Esophagus muscularis mucosa (tissue), 4 donors: ENCODE measurements at regions not wholly inside any gene's neighbourhood (a gene's known extent, or its start where the extent isn't known, plus 50 kb on each side); places are given as distances from the start of the nearest gene placed in this dataset.
"Not testable (repeated sequence)": the region's sequence is repeated elsewhere in the genome, so short reads cannot be mapped to it uniquely, and the experiment has no call there.

Experiments used
- CTCF ChIP-seq, 3 experiments: fragments of 200-600 bp in 2 of 3; fragments of 450-650 bp in 1 of 3; sonication (generic) in 2 of 3; IDR thresholded peaks; one replicate each; pipeline ENCODE4 v1.5.1; 2017 to 2019; ENCODE audit warnings: antibody characterized with exemption in 3 of 3, mild to moderate bottlenecking in 2 of 3, moderate library complexity in 1 of 3
- EP300 ChIP-seq: sonication (generic); formaldehyde crosslinking; IDR thresholded peaks from one replicate; pipeline ENCODE4 v1.6.1; 2017; ENCODE audit warnings: antibody characterized with exemption
- POLR2A ChIP-seq: fragments of 450-650 bp; IDR thresholded peaks from one replicate; pipeline ENCODE4 v1.6.1; 2017; ENCODE audit warnings: antibody characterized with exemption, moderate library complexity, mild to moderate bottlenecking, low read depth
- POLR2AphosphoS5 ChIP-seq, 2 donors: sonication (generic); formaldehyde crosslinking; IDR thresholded peaks; one replicate each; pipeline ENCODE4 v1.6.1; 2017; ENCODE audit warnings: antibody characterized with exemption in 2 of 2

- TF ChIP-seq CTCF (IDR thresholded peaks at IDR 0.05); POLR2A; EP300; POLR2AphosphoS5 (IDR thresholded peaks at IDR 0.05): not testable (repeated sequence)
Measured at GRCh38 chr6:119418084-119418483, 68.5 kb upstream of the MAN1A1 start.
